Inflammatory macrophage treated with lipopolysaccharide for 1 hour (primary cell): ENCODE measurements at regions not wholly inside any gene's neighbourhood (a gene's known extent, or its start where the extent isn't known, plus 50 kb on each side); places are given as distances from the start of the nearest gene placed in this dataset.
"Not testable (repeated sequence)": the region's sequence is repeated elsewhere in the genome, so short reads cannot be mapped to it uniquely, and the experiment has no call there.

Experiments
- DNase-seq, 2 donors: peaks; one replicate each; pipeline ENCODE4 v3.0.0-alpha.2; 2020 to 2022

GRCh38 chr10:33100781-33101391, 142.9 kb upstream of the ITGB1 start:
- peak; percentile 55 to 67 for DNase-seq

- DNase-seq: no peak
These were observed 141.7 kb upstream of the ITGB1 start for GRCh38 chr10:33099748-33100147.

GRCh38 chr10:33098951-33099663, 141.1 kb upstream of the ITGB1 start:
- DNase-seq: peak; percentile 55 to 58

- DNase-seq: peak in 1 of 2 donors; percentile 38
These were observed 138.1 kb upstream of the ITGB1 start for GRCh38 chr10:33095867-33096815.

- DNase-seq: no peak
These were observed 136.4 kb upstream of the ITGB1 start for GRCh38 chr10:33094263-33095051.

- DNase-seq: no peak
These were observed 135.3 kb upstream of the ITGB1 start for GRCh38 chr10:33093362-33093761.

GRCh38 chr10:33092596-33092995, 134.6 kb upstream of the ITGB1 start:
- no peak for DNase-seq

GRCh38 chr10:33091201-33091600, 133.2 kb upstream of the ITGB1 start:
- no peak for DNase-seq

GRCh38 chr10:33088990-33089389, 131.0 kb upstream of the ITGB1 start:
- no peak for DNase-seq

GRCh38 chr10:33087922-33088321, 129.9 kb upstream of the ITGB1 start:
- DNase-seq: no peak

- DNase-seq: no peak
These were observed 129.1 kb upstream of the ITGB1 start for GRCh38 chr10:33087152-33087551.

GRCh38 chr10:33086100-33086499, 128.1 kb upstream of the ITGB1 start:
- DNase-seq: no peak

GRCh38 chr10:33085313-33085833, 127.3 kb upstream of the ITGB1 start:
- no peak for DNase-seq

- DNase-seq: no peak
These were observed 126.4 kb upstream of the ITGB1 start for GRCh38 chr10:33084453-33084852.

- DNase-seq: no peak
These were observed 124.4 kb upstream of the ITGB1 start for GRCh38 chr10:33082373-33082895.

GRCh38 chr10:33080467-33080866, 122.4 kb upstream of the ITGB1 start:
- not testable (repeated sequence) for DNase-seq

GRCh38 chr10:33074443-33074842, 116.4 kb upstream of the ITGB1 start:
- no peak for DNase-seq

- DNase-seq: no peak
These were observed 115.8 kb upstream of the ITGB1 start for GRCh38 chr10:33073641-33074415.

- DNase-seq: no peak
These were observed 113.8 kb upstream of the ITGB1 start for GRCh38 chr10:33071857-33072256.

- DNase-seq: no peak
These were observed 112.1 kb upstream of the ITGB1 start for GRCh38 chr10:33070101-33070500.

- DNase-seq: no peak
These were observed 109.9 kb upstream of the ITGB1 start for GRCh38 chr10:33067917-33068316.
